ENCODE measurements at regions not wholly inside any gene's neighbourhood (a gene's known extent, or its start where the extent isn't known, plus 50 kb on each side); places are given as distances from the start of the nearest gene placed in this dataset.
"Not testable (repeated sequence)": the region's sequence is repeated elsewhere in the genome, so short reads cannot be mapped to it uniquely, and the experiment has no call there.

- not testable (repeated sequence) for DNase-seq (ENCODE audit: low read depth in 1 of 2, low spot score in 1 of 2)
These were observed 120.6 kb upstream of the TNP1 start for GRCh38 chr2:216980510-216980909.

- DNase-seq (ENCODE audit: low read depth in 1 of 2, low spot score in 1 of 2), result no peak
These were observed 114.7 kb upstream of the TNP1 start for GRCh38 chr2:216974321-216975302.

GRCh38 chr2:216971593-216971992 is 111.7 kb upstream of the TNP1 start:
- no peak for DNase-seq (ENCODE audit: low read depth in 1 of 2, low spot score in 1 of 2)

DNA sequence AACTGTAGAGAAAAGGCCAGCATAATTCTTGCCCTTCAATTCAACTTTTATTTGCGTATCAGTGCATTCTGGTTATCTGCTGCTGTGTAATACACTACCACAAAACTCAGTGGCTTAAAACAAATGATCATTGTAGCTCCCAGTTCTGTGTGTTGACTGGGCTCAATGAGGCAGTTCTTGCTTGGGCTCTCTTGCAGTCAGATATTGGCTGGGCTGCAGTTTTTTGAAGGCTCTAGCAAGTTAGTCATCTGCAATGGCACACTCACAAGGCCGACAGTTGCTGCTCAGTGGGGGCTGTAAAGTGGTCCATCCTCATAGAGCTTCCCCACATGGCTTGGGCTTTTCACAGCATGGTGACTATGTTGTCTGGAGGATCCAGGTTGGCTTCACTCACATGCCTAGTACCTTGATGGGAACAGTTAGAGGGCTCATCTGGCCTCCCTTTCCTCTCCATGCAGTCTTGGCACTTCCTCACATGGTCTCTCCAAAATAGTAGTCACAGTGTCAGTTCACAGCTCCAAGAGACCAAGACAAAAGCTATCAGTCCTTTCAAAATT is 110.6 kb upstream of the TNP1 start:
- DNase-seq (ENCODE audit: low read depth in 1 of 2, low spot score in 1 of 2), result no peak

DNA sequence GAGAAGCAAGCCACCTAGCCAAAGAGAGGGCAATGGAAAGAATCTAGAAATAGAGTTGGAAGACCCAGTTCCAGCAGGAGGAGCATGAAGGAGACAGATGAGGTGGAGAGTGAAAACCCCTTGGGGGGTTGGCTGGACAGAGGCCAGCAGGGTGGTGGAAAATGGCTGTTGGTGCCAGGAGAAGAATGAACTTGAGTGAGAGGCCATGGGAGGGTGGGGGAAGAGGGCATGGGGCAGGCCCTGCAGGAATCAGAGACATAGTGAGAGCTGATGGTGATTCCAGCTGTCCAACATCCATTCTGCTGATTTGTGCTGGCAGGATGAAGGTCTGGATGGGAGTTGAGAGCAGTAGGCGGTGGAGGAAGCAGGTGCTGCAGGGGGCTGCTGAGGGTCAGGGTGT is 108.0 kb upstream of the TNP1 start:
- no peak for DNase-seq (ENCODE audit: low read depth in 1 of 2, low spot score in 1 of 2)

GRCh38 chr2:216960671-216961268 is 100.9 kb upstream of the TNP1 start:
- no peak for DNase-seq (ENCODE audit: low read depth in 1 of 2, low spot score in 1 of 2)

DNA sequence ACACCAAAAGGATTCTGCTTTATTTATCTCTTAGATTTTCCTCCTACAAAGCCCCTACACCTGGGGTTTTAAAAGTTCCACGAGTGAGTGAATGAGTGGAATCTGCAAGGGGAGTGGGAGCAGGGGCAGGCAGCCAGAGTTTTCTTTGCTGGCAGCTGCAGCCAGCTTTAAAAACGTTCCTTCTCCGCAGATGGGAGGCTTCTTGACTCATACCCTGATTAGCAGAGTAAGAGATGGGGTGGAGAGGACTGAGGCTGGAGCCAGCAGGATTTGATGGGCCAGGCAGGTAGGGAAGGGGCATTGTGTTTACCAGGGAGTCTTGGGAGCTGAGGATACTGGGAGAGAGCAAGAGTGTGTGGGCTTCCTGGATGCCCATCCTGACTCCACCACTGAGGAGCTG is 99.6 kb upstream of the TNP1 start:
- DNase-seq (ENCODE audit: low read depth in 1 of 2, low spot score in 1 of 2), result no peak

- no peak for DNase-seq (ENCODE audit: low read depth in 1 of 2, low spot score in 1 of 2)
These were observed 97.1 kb upstream of the TNP1 start for GRCh38 chr2:216956820-216957493.

- no peak for DNase-seq (ENCODE audit: low read depth in 1 of 2, low spot score in 1 of 2)
These were observed 91.3 kb upstream of the TNP1 start for GRCh38 chr2:216951171-216951570.

DNA sequence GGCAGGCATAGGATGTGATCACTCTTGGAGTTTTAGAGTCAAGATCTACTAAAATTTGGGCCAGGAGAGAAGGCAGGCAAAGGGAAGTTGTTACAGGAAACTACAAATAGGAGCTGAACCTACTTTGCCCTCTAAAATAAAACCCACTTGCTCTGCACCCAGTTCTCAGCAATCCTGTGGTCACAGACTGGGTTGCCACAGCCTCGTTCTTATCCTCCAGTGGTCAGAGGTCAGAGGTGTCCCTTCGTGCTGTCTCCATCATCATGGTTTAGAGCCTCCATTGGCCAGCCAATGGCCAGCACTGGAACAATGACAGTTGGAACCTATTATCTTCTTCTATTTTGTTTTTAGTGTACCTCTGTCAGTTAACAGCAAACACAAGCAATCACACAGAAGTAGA is 90.7 kb upstream of the TNP1 start:
- DNase-seq (ENCODE audit: low read depth in 1 of 2, low spot score in 1 of 2), result no peak

DNA sequence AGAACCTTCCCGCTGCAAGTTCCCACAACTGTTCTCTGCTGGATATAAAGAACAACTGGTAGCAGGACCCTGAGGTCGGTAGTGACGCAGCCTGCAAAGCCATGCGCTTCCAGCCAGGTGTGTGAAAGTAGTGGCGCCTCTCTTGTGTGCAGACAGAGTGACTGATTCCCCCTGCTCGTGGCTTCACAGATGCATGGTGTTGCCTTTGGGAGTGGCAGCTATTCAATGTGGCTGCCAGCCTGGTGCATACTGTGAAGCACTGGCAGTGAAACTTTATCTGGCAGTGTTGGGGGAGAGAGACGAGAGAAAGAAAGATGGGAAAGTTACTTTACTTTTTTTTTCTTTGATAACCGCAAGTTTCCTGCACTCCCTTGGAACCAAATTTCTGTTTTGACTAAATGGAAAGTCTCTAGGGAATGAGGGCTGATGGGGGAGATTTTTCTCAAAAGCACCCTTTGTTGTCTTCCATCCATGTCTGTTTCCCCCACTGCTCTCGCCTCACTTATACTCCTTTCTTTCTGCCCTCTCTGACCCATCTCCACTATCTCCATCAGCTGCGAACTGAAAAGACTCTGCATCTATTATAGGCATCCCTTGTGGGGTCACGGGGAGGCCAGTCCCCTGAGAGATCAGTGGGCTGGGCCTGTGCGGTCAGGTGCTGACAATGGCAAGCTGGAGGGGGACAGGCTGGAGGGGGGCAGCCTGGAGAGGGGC is 90.0 kb upstream of the TNP1 start:
- DNase-seq (ENCODE audit: low read depth in 1 of 2, low spot score in 1 of 2), result no peak

DNA sequence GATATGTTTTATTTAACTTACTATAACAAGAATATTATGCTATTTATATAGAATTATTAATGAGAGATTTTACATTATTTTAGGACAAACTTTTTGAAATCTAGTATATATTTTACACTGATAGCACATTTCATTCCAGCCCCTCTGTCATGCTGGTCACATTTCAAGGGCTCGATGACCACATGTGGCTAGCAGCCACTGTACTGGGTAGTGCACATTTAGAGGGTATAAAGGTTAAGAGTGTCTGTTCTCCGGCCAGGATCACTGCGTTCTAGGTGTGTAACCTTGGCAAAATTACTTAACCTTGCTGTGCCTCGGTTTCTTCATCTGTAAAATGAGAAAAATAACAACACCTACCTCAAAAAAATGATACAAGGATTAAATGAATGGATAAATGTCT is 87.2 kb upstream of the TNP1 start:
- no peak for DNase-seq (ENCODE audit: low read depth in 1 of 2, low spot score in 1 of 2)

DNA sequence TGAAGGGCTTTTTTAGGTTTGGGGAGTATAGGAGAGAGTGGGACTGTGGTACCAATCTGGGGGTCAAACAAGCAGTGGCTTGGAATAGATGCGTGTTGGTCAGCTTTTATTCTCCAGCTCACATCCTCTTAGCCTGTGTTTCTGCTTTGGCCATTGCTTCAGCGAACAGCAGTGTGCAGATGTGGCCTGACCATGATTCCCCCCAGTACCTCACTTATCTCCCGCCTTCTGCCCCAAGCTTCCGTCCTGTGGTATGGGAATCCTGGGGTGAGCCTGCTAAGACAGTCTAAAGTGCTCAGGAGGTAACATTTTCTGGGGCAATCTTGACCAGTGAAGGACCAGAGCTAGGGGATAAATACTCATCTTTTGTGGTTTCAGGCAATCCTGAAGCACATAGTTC is 84.9 kb upstream of the TNP1 start:
- DNase-seq (ENCODE audit: low read depth in 1 of 2, low spot score in 1 of 2), result no peak

- DNase-seq (ENCODE audit: low read depth in 1 of 2, low spot score in 1 of 2), result no peak
These were observed 83.2 kb upstream of the TNP1 start for GRCh38 chr2:216943109-216943508.

GRCh38 chr2:216942465-216942864 is 82.6 kb upstream of the TNP1 start:
- DNase-seq (ENCODE audit: low read depth in 1 of 2, low spot score in 1 of 2), result no peak

- no peak for DNase-seq (ENCODE audit: low read depth in 1 of 2, low spot score in 1 of 2)
These were observed 82.2 kb upstream of the TNP1 start for GRCh38 chr2:216942016-216942415.

DNA sequence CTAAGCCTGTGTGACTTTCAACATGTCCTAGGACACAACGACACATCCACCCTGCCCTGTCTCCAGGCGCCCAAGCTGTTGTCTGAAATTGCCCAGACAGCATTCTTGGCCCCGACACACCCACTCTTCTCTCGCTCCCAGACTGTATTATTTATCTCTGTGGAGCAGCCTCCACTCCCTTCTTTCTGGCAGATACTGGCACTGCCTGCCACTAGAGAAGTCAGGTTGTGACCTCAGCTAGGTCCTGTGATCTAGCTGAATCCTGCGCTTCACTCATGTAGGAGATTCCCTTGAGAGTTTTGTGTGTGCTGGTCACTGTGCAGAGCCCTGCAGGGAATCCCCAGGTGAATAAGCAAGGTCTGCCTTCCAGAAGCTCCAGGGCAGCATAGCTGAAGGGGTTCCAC is 77.1 kb upstream of the TNP1 start:
- DNase-seq (ENCODE audit: low read depth in 1 of 2, low spot score in 1 of 2), result no peak

- no peak for DNase-seq (ENCODE audit: low read depth in 1 of 2, low spot score in 1 of 2)
These were observed 74.8 kb upstream of the TNP1 start for GRCh38 chr2:216934623-216935022.

DNA sequence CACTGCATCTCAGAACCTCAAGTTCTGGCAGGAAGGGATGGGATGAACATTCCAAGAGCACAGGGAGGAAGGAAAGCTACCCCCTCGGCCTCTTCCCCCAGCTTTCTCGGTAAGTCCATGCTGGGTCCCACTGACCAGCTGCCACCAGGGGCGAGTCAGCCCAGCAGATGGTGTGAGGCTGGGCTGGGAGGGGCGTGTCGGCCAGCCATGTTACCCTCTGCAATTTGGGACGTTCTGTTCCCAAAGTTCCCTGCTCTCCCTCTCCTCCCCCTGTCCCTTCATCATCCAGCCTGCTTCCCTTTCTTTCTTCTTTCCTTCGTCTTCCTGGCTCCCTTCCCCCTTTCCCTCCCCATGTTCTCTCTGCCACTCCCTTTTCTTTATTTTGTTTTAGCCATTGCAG is 74.3 kb upstream of the TNP1 start:
- DNase-seq (ENCODE audit: low read depth in 1 of 2, low spot score in 1 of 2), result no peak

- no peak for DNase-seq (ENCODE audit: low read depth in 1 of 2, low spot score in 1 of 2)
These were observed 73.1 kb upstream of the TNP1 start for GRCh38 chr2:216932863-216933548.

Measured in activated T-helper 1 cell treated with anti-CD3 and anti-CD28 coated beads, Interleukin-2, amount 50 U/mL, for 16 hours (primary cell).